GM19239 (cell line): ENCODE measurements at regions not wholly inside any gene's neighbourhood (a gene's known extent, or its start where the extent isn't known, plus 50 kb on each side); places are given as distances from the start of the nearest gene placed in this dataset.
"Not testable (repeated sequence)": the region's sequence is repeated elsewhere in the genome, so short reads cannot be mapped to it uniquely, and the experiment has no call there.

Experiments
- DNase-seq: peaks from one replicate; pipeline ENCODE4 v3.0.0; 2011; ENCODE audit warnings: low spot score; ENCODE audit not compliant: insufficient read length
- FAIRE-seq: peaks from 2 replicates; lab custom pipeline; 2011; peaks lifted over from hg19 to GRCh38; lab: Jason Lieb, UNC

DNA sequence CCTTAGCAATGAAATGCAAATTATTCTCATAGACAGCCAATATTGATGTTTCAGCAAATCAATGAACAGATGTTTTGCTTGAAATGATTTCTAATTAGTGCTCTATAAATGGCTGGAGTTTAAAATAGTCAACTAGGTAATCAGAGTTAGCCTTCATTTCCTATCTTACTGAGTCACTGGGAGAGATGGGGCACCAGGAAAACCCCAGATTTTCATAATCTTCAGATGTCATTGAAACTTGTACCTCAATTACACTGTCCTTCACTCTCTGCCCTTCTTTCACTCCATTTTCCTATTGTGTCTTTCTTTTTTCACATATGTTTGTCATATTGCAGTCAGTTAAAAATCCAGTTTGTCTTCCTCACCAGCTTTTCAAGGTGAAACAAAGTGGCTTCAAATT, 92.7 kb downstream of the C12orf75 start:
- FAIRE-seq (no peak), DNase-seq (no peak)

DNA sequence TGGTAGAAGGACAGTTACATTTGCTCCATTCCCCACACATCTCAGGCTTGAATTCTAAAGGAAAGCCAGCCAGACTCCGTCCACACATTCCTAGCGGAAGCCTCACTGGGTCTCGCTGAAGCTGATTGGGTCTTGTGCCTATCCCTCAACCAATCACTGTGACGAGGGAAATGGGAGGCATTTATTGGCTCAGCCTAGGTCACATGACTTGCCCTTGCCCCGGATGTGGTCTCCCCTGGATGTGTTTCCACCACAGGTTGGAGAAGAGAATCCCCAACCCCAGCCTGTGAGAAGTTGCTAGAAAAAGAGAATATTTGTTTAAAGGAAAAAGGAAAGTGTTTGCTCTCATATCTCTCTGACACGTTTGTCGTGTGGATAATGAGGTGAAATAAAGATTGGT, 93.4 kb downstream of the C12orf75 start:
- no peak for FAIRE-seq
- DNase-seq, result no peak

DNA sequence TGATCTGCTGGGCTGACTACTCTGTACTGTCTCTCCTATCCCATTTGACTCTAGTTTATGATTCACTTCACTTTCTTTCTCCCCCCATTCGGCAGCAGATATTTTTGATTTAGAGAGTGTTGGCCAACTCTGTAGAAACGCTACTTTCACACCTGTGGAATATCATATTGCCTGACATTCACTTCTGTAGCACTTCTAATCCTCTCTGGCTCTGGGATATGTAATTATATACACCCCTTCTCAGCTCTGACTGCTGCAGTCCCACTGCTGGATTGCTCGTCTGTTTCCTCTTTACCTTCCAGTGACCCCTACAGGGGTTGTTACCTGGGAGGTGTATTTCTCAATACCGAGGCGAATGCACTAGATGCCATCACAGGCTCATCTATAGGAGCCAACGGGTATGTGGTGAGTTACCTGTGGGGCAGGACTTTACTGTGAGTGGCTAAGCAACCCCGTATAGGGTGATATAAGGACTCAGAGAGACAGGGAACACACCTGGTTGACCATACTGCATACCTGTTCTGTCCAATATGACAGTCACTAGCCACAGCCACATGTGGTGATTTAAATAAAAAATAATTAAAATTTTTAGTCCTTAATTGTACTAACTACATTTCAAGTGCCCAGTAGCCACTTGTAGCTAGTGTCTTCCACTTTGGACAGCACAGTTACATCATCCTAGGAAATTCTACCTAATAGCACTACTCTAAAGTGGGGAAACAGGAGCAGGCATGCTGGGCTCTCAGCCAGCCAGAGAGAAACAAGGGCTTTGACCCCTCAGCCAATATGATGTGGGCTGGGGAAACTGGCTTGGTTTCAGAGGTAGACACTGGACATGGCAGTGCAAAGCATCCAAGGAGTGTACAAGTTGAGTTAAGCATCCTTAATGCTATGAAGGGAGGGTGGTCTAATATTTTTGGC, 95.0 kb downstream of the C12orf75 start:
- FAIRE-seq, result no peak
- no peak for DNase-seq

DNA sequence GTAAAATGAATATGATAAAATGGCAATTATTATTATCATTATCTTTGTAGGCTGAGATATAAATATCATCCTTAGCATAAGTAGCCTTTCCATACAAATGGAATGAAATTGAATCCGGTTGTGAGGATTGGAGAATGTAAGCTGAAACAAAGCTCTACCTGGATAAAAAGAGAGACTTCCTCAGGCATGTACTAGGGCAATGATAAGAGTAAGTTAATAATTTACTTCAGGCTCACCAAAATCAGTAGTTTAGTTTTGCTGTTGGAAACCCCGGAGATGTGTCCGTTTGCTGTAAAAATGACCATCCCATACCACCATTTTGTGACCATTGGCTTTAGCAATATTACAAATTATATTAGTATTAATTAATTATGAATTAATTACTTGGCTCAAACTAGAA, 96.3 kb downstream of the C12orf75 start:
- FAIRE-seq (no peak), DNase-seq (no peak)

DNA sequence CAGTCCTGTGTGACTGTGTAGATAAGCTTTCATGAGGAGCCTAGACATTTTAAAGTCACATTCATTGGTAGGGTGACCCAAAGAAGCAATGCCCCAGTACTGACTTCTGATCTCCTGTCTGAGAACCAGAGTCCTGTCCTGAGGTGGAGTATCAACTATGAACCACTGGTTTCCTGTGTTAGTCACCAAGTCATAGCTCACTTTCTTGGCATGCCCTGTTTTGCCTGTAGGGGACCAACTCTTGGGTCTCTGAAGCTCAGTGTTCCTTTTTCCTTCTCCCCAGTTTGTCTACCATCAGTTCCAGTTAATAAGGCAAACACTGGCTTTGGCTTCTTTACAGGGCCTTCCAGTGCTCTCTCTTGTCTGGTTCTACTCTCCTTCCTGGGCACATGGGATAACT, 97.4 kb downstream of the C12orf75 start:
- no peak for FAIRE-seq
- no peak for DNase-seq

DNA sequence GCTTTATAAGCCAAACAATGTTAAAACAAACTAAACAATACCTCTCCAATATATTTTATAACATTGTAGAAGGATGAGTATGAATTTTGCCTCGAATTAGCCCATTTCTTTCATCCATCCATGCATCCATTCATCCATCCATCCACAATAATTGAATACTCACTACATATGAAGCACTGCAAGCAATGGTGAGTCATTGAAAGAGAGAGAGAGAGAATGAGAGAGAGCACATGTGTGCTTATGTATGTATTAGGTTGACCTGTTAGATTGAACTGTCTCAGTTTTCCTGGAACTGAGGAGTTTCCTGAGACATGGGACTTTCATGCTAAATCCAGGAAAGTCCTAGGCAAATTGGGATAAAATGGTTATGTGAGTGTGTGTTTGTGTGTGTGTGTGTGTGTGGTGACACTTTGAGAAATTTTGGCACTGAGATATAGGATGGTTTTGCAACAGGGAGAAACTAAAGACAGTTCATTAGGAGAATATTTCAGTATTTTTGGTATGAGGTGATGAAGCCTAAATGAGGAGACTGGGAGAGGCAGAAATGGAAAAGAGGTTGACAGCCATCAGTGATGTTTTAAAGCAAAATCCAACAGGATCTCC, 98.4 kb downstream of the C12orf75 start:
- no peak for FAIRE-seq
- DNase-seq, result no peak

DNA sequence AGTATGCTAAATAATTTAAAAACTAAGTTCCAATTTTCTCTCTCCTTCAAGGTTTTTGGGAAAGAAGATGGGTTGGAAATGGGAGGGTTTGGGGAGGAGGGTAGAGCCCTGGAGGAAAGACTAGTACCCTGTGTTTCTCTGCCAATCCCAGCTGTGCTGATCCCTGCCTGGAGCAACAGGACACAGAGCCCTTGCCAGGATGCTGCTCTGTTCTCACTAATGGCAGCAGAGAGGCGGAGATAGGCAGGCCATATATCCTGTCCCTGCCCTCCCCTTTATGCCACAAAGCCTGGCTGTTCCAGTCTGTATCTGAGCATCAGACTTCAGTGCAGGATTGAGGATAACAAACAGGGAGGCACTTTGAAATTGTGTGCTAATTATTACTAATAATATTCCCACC, 99.0 kb downstream of the C12orf75 start:
- DNase-seq (no peak), FAIRE-seq (no peak)

DNA sequence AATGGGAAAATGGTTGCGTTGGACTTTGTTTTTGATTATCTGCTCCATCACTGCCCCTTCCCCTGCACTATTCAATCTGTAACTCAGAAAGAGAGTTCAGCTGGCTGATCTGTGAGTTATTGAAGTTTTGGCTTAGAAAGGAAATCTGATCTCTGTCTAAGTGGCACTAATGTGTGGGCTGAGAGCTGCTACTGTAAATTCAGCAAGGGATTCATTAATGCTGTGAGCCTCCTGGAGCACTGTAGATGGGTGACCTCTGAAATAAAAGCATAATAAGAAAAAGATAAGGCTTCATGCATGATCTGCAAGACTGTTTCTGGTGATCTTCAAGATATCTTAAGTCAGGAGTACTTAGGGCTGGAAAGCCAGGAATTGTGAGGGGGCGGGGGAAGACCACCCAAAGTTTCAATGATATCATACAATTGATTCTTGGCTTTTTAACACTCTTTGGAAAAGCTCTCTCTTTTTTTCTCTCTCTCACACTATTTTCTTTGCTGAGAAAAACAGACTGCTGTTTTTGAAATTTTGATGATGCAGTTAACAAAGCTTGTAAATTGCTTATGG, 101.1 kb downstream of the C12orf75 start:
- no peak for FAIRE-seq
- no peak for DNase-seq

DNA sequence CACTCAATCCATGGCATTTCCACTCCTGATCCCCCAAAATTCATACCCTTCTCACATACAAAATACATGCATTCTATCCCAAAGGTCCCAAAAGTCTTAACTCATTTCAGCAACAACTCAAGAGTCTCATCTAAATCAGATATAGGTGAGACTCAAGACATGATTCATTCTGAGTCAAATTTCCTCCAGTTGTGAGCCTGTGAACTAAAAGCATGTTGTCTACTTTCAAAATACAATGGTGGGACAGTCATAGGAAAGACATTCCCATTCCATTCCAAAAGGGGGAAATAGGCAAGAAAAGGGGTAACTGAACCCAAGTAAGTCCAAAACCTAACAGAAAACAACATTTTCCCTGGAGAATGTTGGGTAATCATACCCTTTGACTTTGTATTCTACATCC, 103.3 kb downstream of the C12orf75 start:
- FAIRE-seq (no peak), DNase-seq (no peak)

DNA sequence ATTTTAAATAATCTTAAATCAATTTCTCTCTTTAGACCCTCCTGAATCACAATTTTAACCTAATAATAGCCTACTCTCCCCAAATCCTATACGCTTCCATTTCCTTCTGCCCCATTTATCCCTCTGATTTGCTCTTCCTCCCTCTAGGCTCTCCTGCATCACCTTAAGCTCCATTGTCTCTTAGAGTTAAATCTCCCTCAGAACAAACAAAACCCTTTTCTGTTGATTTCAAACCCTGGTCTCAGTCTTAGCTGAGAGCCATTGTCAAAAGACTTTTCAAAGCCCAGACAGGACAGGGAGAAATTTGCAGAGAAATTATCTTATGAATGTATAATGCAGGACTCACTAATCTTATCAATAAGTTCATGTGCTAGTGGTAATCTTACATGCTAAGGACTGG, 106.1 kb downstream of the C12orf75 start:
- DNase-seq (no peak), FAIRE-seq (no peak)

DNA sequence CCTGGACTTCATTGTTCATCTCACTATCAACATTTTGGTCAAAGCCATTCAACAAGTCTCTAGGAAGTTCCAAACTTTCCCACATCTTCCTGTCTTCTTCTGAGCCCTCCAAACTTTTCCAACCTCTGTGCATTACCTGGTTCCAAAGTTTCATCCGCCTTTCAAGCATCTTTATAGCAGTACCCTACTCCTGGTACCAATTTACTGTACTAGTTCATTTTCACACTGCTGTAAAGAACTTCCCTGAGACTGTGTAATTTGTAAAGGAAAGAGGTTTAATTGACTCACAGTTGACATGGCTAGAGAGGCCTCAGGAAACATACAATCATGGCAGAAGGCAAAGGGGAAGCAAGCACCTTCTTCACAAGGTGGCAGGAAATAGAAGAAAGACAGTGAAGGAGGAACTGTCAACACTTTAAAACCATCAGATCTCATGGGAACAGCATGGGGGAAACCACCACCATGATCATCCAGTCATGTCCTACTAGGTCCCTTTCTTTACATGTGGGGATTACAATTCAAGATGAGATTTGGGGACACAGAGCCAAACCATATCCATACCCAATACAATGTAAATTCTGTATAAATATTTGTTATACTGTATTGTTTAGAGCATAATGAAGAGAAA, 109.7 kb downstream of the C12orf75 start:
- FAIRE-seq, result no peak
- no peak for DNase-seq

DNA sequence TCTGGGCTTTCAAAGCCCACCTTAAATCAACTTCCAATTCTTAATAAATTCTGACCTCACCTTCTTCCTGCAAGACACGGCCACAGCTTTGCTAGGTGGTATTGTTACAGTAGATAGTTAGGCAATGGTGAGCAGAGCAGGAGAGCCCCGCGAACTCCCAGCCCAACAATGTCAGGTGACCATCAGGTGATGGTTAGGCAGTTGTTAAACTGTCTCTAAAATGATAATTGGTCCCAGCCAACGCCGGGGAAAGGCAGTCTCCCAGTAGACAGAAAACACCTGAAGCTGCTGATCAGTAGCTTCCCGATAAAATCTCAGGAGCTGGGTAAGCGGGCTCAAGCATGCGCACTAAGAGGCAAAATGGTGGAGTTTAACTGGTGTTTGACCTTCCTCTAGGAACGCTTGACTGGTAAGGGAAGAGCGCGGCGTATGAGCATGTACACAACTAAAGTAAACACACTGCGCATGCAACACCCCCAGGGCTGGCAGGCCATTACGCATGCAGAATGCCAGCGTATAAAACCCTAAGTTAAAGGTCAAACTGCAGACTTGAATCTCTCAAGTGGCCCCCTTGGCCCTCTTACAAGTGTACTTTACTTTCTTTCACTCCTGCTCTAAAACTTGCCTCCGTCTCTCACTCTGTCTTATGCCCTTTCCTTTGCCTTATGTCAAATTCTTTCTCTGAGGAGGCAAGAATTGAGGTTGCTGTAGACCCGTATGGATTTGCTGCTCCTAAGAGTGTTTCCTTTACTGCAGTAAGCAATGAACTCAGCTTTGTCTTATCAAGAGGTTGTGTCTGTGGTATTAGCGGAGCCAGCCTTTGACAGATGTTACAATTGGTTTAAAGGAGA, 113.5 kb downstream of the C12orf75 start:
- FAIRE-seq (no peak), DNase-seq (no peak)

DNA sequence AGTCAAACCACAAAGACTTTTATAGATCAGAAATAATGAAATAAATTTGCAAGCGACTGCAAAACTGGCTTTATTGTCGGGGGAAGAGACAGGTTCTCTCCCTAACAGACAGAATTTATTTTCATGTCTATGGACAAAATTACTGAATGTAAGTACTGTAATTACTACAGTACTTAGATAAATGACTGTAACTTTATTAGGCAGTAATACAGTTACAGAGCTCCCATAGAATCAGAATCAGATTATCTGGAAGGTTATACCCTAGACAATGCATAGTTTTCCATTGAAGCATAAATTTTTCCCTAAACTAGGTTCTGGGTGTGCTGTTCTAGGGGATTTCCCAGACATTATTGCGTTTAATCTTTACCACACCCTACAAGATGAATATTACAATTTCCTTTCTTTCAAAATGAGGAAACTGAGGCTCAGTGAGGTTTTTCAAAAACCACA, 114.2 kb downstream of the C12orf75 start:
- no peak for DNase-seq
- no peak for FAIRE-seq

DNA sequence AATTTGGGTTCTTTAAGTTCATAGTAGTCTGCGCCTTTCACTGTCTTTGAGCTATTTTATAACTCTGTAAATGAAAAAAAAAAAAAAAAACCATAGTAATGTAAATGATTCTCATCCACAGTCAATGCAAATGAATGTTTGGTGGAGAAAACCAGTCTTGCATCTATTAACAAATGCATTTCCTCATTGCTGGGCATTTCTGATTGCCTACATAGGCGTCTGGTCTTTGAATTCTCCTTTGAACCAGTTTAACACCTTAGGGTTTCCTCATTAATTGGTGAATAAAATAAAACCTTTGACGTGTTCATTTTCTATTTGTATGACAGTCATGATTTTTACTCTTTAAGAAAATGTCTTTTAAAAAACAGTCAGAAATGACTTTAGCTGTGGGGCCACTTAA, 114.8 kb downstream of the C12orf75 start:
- DNase-seq (no peak), FAIRE-seq (no peak)

DNA sequence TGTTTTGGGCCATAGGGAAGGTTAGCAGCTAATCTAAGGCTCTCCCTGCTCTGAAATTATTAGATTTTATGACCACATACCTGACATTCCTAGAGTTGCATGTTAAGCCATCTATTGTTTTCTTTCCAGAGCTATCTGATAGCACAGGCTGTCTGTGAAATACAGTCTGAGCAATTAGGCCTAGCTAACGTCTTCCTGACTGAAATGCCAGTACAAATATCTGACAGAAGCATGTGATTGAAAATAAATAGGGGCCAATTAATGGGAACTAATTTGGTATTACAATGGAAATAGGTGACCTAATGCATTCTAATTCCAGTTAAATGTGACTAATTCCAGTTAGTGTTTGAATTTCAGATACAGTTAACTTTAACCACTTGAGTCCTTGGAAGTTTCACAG, 115.2 kb downstream of the C12orf75 start:
- no peak for DNase-seq
- no peak for FAIRE-seq

DNA sequence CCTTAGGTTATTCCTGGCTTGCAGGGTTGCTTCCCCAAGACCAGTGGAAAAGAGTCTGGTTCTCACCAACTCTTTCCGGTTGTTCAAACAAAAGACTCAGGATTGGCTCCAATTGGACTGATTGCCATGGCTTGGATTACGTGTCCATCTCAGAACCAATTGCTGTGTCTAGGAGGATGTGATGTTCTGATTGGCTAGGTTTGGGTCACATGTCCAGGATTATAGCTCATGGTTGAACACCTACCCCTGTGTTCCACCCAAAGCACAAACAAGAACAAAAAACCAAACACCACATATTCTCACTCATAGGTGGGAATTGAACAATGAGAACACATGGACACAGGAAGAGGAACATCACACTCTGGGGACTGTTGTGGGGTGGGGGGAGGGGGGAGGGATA, 116.0 kb downstream of the C12orf75 start:
- FAIRE-seq, DNase-seq: not testable (repeated sequence)

DNA sequence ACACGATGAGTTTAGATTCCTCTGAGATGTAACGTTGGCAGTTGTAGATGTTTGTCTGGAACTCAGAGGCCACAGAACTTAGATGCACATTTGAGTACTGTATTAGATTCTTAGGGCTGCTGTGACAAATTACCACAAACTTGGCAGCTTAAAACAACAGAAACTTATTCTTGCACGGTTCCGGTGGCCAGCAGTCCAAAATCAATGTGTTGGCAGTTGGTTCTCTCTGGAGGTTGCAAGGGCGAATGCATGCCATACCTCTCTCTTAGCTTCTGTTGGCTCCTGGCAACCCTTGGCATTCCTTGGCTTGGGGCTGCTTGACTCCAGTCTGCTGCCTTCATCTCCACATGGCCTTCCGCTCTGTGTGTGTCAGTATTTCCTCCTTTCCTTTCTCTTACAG, 118.9 kb downstream of the C12orf75 start:
- DNase-seq (no peak), FAIRE-seq (no peak)

DNA sequence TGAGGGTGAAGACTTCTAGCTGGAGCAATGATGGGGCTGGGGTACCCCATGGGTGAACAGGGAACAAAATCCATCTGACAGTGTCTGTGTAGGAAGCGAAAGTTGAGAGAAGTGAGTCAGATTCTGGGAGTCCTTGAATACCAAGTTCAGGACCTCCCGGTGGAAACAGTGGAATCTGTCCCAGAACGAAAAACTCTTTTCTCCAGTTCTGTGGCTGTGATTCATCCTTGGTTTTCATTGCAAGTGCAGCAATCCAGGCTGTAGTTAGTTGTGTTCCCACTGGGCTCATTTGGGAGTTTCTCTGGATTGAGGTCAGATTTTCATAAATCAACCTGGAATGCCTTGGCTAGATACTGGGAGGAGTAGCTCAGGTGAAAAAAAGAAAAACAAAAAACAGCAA, 120.7 kb downstream of the C12orf75 start:
- FAIRE-seq (no peak), DNase-seq (no peak)

DNA sequence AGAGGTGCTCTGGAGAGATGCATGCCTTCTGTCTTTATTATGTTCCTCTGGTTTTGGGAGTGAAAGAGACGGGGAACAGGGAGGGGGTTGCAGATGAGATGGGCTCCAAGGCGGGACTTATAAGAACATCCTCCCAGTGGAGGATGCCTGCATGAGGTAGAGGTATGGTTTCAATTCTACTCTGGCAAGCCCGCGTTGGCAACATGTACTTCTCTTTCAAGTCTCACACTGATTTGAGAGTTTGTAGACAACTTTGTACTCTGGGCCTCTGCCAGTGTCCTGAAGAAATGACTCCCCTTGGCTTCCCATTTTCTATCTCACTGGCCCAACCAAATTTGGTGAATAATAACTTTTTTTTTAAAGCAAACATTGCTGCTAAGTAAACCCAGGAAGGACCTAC, 121.3 kb downstream of the C12orf75 start:
- FAIRE-seq (no peak), DNase-seq (no peak)

DNA sequence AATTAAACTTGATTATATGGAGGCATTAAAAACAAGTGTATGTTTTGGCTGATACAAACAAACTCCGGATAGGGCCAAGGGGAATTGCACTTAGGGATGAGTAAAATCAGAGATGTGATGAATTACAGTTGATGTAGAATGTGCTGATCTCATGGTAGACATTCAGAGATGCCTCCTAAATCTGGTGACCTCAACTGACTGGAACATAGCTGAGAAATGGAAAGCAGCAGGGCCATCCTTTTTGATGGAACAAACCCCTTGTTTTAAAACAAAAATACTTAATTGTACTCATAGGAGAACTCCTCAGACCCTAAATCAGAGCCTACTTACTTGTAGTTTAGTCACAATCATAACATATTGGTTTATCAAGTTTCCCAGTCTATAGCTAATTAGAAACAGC, 122.8 kb downstream of the C12orf75 start:
- DNase-seq, result no peak
- no peak for FAIRE-seq
